NCI-H524 treated with DMSO at 0.1 percent for 48 hours (cell line): ENCODE measurements at regions not wholly inside any gene's neighbourhood (a gene's known extent, or its start where the extent isn't known, plus 50 kb on each side); places are given as distances from the start of the nearest gene placed in this dataset.
A peak's percentile ranks its signal among the peaks of the same experiment; 100 is the strongest.
"Not testable (repeated sequence)": the region's sequence is repeated elsewhere in the genome, so short reads cannot be mapped to it uniquely, and the experiment has no call there.

Experiments used
- DNase-seq: peaks from one replicate; lab custom pipeline; 2025; lab: John Stamatoyannopoulos, UW

DNA sequence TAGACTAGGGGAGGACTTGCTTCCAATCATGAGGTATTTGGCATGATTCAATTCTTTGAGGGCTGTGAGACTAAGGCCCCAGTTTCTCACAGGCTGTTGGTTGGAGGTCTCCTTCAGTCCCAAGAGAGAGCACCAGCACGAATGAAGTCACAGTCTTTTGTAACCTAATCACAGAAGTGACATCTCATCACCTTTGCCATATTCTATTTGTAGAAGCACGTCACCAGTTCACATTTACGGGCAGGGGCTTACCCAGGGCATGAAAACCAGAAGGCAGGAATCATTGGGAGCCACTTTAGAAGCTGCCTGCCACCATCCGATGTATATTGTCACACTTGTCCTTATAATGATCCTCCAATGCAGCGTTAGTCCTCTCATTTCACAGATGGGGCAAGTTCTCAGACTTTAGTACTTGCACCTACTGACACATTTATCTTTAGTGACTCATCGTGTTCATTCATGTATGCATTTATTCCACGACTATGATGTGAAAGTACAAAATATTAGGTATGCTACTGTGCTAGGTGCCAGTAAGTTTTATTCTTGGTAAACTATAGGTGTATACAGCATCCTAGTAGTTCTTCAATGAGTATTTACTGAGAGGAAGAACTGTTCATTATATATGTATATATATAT is 163.8 kb upstream of the PGRMC2 start:
- no peak for DNase-seq

DNA sequence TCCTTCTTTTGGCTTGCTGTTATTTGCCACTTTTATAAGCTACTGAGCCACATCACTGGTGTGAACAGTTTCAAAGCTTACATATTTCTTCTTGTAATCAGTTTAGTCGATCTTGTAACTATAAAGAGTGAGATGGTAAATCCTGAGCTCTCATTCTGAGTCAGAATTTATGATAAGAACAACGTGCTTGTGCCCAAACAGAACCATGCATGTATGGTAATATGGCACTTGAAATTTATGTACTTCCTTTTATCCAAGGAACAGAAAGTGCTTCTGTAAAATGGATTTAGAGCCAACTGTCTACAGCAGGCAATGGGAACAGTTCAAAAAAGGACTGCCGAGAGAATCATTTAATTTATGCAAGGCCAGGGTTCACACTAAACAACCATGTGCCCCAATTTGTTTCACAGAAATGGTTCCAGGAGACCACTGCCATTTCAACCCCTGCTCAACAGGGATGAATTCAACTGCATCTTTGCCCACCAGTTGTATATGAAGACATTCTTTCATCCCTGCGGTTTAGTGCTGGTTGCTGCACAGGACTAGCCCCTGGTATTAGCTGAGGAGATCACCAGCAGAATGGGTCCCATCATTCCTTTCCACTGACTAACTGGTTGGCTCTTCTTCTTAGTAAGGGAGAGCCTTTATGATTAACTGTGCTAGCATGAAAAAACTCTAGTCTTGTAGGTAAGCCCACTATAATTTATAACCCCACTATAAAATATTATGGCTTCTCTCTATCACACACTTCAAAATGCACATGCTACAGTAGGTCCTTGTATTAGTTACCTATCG is 162.9 kb upstream of the PGRMC2 start:
- no peak for DNase-seq

DNA sequence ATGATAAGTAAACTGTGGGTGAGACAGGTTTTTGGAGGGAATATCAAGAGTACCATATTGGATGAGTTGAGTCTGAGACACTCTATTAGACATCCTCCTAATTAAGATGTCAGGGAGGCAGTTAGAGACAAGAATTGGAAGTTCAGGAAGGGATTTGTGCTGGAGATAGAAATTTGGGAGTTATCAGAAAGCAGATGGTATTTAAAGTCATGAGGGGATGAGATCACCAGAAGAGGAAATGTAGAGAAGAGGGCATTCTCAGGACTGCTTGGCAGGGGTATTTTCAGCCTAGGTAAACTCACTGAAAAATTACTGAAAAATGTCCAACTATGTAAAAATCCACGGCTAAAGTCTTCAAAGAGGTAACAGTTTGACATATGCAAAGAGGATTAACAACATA is 161.6 kb upstream of the PGRMC2 start:
- DNase-seq: no peak

DNA sequence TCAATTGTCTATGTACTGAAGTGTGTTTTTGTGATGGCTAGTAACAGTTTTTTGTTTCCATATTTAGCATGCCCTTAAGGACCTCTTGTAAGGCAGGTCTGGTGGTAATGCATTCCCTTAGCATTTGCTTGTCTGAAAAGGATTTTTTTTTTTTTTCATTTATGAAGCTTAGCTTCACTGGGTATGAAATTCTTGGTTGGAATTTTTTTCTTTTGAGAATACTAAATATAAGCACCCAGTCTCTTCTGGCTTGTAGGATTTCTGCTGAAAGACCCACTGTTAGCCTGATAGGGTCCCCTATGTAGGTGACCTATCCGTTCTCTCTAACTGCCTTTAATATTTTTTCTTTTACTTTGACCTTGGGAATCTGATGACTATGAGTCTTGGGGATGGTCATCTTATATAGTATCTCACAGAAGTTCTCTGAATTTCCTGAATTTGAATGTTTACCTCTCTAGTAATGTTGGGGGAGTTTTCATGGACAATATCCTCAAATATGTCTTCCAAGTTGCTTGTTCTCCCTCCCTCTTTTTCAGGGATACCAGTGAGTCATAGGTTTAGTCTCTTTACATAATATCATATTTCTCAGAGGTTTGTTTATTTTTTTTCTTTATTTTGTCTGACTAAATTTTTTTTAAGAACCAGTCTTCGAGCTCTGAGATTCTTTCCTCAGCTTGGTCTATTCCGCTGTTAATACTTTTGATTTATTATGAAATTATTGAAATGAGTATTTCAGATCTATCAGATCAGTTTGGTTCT is 157.1 kb upstream of the PGRMC2 start:
- DNase-seq: no peak

DNA sequence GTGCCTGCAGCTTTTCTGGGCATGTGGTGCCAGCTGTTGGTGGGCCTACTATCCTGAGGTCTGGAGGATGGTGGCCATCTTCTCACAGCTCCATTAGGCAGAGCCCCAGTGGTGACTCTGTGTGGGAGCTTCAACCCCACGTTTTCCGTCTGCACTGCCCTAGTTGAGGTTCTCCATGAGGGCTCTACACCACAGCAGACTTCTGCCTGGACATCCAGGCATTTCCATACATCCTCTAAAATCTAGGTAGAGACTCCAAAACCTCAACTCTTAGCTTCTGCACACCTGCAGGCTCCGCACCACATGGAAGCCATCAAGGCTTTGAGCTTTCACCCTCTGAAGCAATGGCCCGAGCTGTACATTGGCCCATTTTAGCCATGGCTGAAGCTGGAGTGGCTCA is 153.3 kb upstream of the PGRMC2 start:
- DNase-seq: no peak

DNA sequence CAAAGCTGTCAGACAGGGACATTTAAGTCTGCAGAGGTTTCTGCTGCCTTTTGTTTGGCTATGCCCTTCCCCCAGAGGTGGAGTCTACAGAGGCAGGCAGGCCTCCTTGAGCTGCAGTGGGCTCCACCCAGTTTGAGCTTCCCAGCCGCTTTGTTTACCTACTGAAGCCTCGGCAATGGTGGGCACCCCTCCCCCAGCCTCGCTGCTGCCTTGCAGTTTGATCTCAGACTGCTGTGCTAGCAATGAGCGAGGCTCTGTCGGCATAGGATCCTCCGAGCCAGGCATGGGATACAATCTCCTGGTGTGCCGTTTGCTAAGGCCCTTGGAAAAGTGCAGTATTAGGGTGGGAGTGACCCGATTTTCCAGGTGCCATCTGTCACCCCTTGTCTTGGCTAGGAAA is 149.4 kb upstream of the PGRMC2 start:
- DNase-seq: not testable (repeated sequence)

DNA sequence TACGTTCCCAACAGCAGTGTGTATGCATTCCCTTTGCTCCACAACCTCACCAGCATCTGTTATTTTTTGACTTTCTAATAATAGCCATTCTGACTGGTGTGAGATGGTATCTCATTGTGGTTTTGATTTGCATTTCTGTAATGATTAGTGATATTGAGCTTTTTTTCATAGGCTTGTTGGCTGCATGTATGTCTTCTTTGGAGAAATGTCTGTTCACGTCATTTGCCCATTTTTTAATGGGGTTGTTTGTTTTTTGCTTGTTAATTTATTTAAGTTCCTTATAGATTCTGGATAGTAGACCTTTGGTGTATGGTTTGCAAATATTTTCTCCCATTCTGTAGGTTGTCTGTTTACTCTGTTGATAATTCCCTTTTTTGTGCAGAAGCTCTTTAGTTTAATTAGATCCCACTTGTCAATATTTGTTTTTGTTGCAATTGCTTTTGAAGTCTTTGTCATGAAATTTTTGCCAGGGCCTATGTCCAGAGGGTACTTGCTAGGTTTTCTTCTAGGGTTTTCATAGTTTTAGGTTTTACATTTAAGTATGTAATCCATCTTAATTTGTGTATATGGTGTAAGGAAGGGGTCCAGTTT is 141.5 kb upstream of the PGRMC2 start:
- not testable (repeated sequence) for DNase-seq

DNA sequence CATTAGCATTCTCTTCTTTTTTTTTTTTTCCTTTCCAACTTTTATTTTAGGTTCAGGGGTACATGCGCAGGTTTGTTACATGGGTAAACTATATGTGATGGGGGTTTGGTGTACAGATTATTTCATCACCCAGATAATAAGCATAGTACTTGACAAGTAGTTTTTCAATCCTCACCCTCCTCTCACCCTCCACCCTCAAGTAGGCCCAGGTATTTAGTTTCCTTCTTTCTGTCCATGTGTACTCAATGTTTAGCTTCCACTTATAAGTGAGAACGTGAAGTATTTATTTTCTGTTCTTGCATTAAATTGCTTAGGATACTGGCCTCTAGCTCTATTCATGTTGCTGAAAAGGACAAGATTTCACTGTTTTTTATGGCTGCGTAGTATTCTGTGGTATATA is 140.8 kb upstream of the PGRMC2 start:
- no peak for DNase-seq

DNA sequence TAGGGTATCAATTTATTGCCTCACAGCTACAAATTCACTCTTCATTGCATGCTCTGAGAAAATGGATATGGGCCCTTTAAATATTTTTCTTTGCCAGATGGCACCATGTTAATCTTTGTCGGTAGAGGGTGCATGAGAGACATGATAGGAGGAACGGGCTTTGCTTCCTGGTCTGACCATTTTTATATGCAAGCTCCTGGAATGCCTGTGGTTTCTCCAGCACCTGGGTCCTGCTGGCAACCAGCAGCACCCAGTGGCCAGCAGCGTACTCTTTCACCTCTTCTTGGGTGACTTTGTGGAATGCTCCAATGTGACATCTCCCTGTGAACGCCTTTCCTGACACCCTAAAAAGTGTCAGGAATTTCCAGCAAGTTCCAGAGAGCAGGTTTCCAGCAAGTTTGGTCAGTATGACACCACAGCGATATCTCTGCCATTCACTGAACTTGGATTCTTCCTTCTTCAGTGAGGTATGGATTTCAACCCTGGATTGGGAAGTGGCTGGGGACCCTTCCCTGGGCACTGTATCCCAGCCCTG is 140.3 kb upstream of the PGRMC2 start:
- peak; percentile 47 for DNase-seq

DNA sequence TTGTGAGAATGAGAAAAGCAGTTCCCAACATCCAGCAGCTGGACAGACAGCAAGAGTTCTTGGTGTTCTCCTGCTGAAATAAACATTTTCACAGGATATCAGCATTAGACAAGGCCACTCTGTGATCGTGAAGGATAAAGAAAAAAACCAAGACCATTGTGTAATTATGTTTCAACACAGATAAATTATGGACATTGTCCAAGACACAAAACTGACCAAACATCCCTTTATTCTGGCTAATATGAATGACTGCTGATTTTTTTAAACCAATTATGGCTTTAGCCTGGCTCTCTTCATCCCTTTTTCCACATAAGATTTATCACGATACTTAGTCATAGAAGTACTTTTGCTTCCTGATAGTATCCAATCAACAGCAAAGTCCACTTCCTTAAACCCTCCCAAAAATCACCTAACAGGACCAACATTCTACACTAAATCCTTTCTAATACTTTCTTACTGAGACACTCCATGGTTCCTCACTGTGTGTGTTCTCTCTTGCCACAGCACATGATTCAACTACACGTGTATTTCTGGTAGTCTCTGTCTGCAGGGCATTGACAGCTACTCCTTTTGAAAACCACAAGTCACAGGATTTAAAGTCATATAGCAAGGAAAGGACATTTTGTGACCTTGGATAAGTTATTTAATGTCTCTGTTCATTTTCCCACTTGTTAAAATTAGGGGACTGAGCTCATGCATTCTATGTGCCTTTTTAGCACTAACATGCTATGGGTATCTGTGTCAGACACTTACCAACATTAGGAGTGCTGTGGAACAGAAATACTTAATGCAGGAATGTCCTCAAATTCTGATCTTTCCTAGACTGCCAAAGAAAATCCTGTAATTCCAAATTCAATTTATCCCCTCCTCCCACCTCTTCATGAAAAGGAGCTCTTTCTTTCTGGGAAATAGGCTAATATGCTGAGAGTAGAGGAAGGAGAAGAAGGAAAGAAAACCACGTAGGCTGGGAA is 137.2 kb upstream of the PGRMC2 start:
- no peak for DNase-seq

DNA sequence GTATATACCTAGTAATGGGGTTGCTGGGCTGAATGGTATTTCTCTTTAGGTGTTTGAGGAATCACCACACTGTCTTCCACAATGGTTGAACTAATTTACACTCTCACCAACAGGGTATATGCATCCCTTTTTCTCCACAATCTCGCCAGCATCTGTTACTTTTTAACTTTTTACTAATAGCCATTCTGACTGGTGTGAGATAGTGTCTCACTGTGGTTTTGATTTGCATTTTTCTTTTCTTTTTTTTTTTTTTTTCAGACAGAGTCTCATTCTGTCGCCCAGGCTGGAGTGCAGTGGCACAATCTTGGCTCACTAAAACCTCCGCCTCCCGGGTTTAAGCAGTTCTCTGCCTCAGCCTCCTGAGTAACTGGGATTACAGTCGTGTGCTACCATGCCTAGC is 134.7 kb upstream of the PGRMC2 start:
- DNase-seq: not testable (repeated sequence)

DNA sequence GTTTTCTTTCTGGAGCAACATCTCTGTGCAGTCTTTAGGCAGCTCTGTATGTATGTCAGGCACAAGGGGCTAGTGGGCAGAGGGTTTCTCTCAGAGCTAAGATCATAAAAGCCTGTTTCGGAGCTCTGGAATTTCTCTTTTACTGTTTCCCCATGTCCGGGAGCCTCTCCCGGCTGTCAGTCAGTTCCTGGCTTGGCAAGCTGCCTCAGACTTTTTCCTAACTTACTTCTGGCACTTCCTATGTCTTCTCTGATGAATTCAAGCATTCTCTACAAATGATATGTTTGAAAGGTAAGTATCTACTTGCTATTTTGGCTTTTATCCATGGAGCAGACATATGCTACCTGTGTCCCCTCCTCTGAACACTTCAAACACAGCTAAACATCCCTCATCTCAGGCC is 129.3 kb upstream of the PGRMC2 start:
- DNase-seq: no peak

DNA sequence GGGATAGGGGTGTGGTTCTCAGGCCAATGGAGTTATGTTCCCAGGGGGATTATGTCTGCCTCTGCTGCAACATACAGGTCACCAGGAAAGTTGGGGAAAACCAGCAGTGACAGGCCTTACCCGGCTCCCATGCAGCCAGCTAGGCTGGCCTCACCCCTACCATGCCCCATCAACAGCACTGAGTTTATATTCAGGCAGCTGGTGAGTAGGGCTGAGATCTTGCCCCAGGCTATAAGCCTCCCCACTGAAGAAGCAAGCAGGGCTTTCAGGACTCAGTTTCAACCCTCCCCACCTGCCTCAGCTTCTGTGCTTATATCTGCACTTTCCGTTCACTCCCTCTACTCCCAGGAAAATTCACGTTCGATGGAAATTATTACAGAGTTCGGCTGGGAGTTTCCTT is 122.4 kb upstream of the PGRMC2 start:
- no peak for DNase-seq

DNA sequence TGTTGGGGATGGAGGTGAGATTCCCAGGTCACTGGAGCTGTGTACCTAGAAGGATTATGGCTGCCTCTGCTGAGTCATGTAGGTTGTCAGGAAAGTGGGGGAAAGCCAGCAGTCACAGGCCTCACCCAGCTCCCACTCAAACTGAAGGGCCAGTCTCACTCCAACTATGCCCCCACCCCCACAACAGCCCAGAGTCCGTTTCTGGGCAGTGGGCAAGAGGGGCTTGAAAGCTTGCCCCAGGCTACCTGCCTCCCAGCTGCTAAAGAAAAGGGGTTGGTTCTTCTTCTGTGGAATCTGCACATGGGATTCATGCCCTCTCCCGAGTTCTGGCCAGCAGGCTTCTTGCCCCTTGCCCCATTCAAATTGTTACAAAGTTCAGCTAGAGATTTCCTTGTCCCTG is 116.0 kb upstream of the PGRMC2 start:
- DNase-seq: no peak

DNA sequence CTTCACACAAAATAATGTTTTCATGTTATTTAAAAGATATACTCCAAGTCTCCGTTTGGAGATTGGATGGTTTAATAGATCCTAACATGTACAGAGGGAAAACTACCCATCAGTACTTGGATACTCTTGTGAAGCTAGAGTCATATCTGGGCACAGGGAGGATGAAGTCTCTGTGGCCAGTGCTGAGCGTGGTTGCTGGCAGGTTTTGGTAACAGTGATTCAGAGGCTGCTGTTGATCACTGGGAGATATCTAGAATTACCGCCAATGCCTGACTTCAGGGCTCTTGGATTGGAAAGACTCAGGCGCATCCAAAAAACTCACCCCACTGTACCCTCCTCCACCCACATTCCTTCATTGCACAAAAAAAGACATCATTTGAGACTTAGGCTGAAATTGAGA is 107.2 kb upstream of the PGRMC2 start:
- no peak for DNase-seq

DNA sequence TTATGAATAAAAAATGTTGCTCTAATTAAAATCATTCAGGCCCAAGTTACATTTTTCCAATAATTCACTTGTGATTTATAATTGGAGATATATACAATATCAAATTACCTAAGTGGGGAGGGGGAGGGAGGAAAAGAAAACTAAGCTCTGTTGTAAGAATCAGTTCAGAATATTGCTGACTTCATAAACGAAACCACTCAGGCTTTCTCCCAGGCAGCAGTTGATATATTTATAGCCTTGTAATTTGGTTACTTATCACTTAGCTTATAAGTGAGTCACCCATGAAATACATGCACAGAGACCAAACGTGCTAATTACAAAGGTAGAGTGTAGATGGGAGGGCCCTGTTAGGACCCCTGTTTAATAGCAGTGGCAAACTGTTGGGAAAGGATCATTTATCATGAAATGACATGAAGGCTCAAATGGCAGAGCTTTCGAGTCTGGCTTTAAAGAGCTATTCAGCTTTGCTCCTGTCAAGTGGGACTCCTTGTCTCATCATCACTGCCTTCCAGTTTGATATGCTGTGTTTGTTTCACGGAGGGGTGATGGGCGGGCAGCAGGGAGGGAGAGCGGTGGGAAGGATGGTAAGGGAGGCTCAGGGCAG is 105.6 kb upstream of the PGRMC2 start:
- no peak for DNase-seq

DNA sequence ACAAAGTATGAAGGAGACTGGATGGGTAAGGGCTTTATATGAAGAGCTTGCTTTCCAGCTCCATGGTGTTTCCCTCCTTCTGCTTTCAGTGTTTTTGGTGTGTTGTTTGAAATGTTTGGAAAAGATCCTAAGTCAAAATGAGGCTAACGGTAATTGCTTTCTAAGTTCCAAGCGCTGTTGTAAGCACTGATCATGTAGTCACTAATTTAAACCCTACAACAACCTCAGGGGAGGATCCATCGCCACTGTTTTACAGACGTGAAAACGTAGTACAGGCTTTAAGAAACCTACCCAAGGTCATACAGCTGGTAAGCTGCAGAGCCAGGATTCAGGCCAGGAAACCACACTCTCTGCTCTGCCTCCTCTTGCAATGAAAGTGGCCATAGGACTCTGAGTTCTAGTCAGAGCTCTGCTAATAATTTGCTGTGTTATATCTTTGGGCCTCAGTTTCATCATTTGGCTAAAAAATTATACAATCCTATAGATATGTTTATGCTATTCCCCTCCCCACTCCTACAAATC is 102.9 kb upstream of the PGRMC2 start:
- DNase-seq: no peak

DNA sequence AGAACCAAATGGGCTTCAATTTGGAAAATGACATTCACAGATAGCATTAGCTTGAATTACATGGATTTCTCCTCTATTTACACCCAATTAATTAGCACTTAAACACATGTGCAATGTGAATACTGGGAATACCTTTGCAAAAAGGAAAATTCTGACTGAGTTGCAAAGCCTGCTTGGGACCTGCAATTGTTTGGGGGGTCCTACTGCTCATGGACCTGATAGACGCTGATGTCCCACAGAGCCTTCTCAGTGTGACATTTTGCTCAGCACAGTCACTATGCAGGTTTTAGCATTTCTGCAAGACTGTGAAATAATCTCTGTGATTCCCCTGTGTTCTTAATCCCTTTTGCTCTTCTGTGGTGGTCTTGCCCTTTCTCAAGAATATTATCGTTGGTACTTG is 101.2 kb upstream of the PGRMC2 start:
- DNase-seq: no peak

DNA sequence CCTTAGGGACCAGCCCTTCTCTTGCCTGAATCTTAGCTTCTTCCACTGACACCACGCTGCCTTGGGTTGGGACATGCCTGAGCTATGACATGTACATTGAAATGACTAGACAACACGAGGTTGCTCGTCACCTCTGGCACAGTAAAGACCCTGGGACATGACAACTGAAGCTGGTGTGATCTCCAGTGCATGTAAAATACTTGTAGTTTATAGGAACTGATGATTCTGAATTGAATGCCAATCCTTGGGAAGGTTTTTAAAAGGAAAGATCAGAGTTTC is 100.7 kb upstream of the PGRMC2 start:
- DNase-seq: no peak

DNA sequence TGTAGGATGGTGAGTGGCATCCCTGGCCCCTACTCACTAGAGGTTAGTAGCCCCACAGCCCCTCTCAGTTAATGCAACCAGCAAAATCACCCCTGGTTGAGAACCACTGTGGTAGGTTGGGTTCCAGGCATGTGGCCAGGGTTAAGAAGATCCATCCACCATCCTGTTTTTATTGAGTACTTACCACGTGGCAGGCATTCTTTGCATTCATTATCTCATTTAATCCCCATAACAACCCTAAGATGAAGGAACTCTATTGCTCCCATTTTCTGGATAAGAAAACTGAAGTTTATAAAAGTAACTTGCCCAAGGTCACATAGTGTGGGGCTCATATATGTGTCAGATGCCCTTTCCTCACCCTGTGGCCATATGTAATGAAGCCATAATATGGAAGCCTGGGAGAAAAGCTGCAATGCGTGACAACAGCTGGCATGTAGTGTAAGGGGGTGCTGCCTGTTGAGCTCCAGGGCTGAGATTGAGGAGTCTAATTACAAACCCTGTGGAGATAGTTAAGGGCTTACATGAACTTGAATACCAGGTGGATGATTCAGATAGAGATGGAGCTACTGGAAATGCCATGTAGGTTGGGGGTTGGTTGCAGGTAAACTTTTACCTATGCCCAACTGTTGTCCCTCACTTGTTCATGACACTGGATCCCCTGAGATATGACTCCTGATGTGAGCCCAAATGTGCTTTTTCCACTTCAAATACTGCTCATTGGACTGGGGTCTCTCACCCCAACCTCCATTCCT is 100.2 kb upstream of the PGRMC2 start:
- DNase-seq: no peak
